Caco-2 (cell line): ENCODE measurements at regions not wholly inside any gene's neighbourhood (a gene's known extent, or its start where the extent isn't known, plus 50 kb on each side); places are given as distances from the start of the nearest gene placed in this dataset.

Experiments used
- BruUV-seq: library from RNA; stranded (reverse); fragments of 400-500 nt; replicated peaks from 2 replicates; lab custom pipeline; 2021; lab: Mats Ljungman, UMichigan
- CTCF ChIA-PET: fragments of 300-600 bp; sonication (Branson Sonifier 250); formaldehyde crosslinking; loops from one replicate; lab custom pipeline; 2022; ENCODE audit warnings: antibody characterized with exemption; lab: Charles Lee
- POLR2A ChIA-PET: fragments of 300-600 bp; sonication (Branson Sonifier 250); formaldehyde crosslinking; loops from one replicate; lab custom pipeline; 2022; ENCODE audit warnings: antibody characterized with exemption; lab: Charles Lee
- DNase-seq, 2 experiments: peaks; one replicate each; pipeline versions ENCODE4 v3.0.0 to v3.0.0-alpha.2; 2020 to 2022
- H3K27me3 ChIP-seq: replicated peaks from 2 replicates; pipeline ENCODE4 v1.6.0; 2011; ENCODE audit warnings: low read length; ENCODE audit not compliant: control insufficient read depth, insufficient read depth
- H3K36me3 ChIP-seq: 2 replicates; pipeline ENCODE4 v1.5.1; 2011; ENCODE audit warnings: low read length; ENCODE audit not compliant: control insufficient read depth, insufficient read depth
- H3K4me1 ChIP-seq: fragments of 250-450 bp; sonication (Bioruptor Pico); 2 replicates; pipeline ENCODE4 v1.5.1; 2020; ENCODE audit warnings: mild to moderate bottlenecking
- H3K4me3 ChIP-seq: 2 replicates; pipeline ENCODE4 v1.5.1; 2011; ENCODE audit warnings: low read depth, mild to moderate bottlenecking, control low read depth, low read length
- H3K9me3 ChIP-seq: fragments of 250-450 bp; sonication (Bioruptor Pico); 2 replicates; pipeline ENCODE4 v1.5.1; 2020; ENCODE audit warnings: mild to moderate bottlenecking, moderate library complexity
- H3K27ac Mint-ChIP-seq: one replicate; pipeline ENCODE4 v1.8.0; 2022; ENCODE audit warnings: mixed read lengths; ENCODE audit not compliant: unreplicated experiment
- H3K27me3 Mint-ChIP-seq: one replicate; pipeline ENCODE4 v1.8.0; 2022; ENCODE audit warnings: mixed read lengths; ENCODE audit not compliant: insufficient read depth, unreplicated experiment
- H3K36me3 Mint-ChIP-seq: one replicate; pipeline ENCODE4 v1.8.0; 2022; ENCODE audit warnings: mild to moderate bottlenecking, mixed read lengths; ENCODE audit not compliant: insufficient read depth, unreplicated experiment
- H3K4me1 Mint-ChIP-seq: one replicate; pipeline ENCODE4 v1.8.0; 2022; ENCODE audit warnings: low read depth, mixed read lengths; ENCODE audit not compliant: unreplicated experiment
- H3K4me3 Mint-ChIP-seq: one replicate; pipeline ENCODE4 v1.8.0; 2022; ENCODE audit warnings: mild to moderate bottlenecking, moderate library complexity, mixed read lengths; ENCODE audit not compliant: unreplicated experiment
- H3K9me3 Mint-ChIP-seq: one replicate; pipeline ENCODE4 v1.8.0; 2022; ENCODE audit warnings: mixed read lengths; ENCODE audit not compliant: unreplicated experiment
- CTCF ChIP-seq, 2 experiments: fragments of 200-600 bp in 1 of 2; IDR thresholded peaks; 1 replicate in 1 of 2; 2 replicates in 1 of 2; pipeline versions ENCODE4 v1.5.1 to v1.8.0; 2011 to 2022; ENCODE audit warnings: antibody characterized with exemption in 1 of 2, control low read depth in 1 of 2, inconsistent platforms in 1 of 2, low read depth in 1 of 2, low read length in 1 of 2, mild to moderate bottlenecking in 1 of 2, moderate library complexity in 1 of 2; ENCODE audit not compliant: insufficient read depth in 1 of 2, severe bottlenecking in 1 of 2, unreplicated experiment in 1 of 2
- intact Hi-C: fragments of 100-400 bp; cut with micrococcal nuclease; formaldehyde crosslinking; loops from one replicate; pipeline ENCODE4 v1.10.0; 2022; ENCODE audit not compliant: unreplicated experiment

- ChIA-PET POLR2A (no interaction called here), CTCF (no interaction called here)
- Histone ChIP-seq H3K9me3 (no peaks in the 10 kb centered on the region), H3K4me3 (no peak overlapping the region), H3K27me3 (no peaks in the 10 kb centered on the region), H3K4me1 (no peaks in the 10 kb centered on the region), H3K36me3 (no peaks in the 10 kb centered on the region)
- intact Hi-C loops = no loop called here
- H3K9me3 Mint-ChIP-seq = no peaks in the 10 kb centered on the region
- H3K27ac Mint-ChIP-seq = no peak overlapping the region
- no peaks in the 10 kb centered on the region for H3K36me3 Mint-ChIP-seq
- TF ChIP-seq CTCF (IDR thresholded peaks at IDR 0.05; ENCODE audit: insufficient read depth in 1 of 2, low read depth in 1 of 2, low read length in 1 of 2, severe bottlenecking in 1 of 2, unreplicated experiment in 1 of 2) = no peak
- DNase-seq = no peak
- no peak overlapping the region for H3K4me3 Mint-ChIP-seq
- no peaks in the 10 kb centered on the region for H3K4me1 Mint-ChIP-seq
- H3K27me3 Mint-ChIP-seq = no peaks in the 10 kb centered on the region
- BruUV-seq = no TSS peak
Observed at GRCh38 chr4:173866322-173867026, 336.4 kb upstream of the HAND2 start.

GRCh38 chr4:173862754-173863153 is 332.7 kb upstream of the HAND2 start:
- BruUV-seq = no TSS peak
- Histone ChIP-seq H3K36me3 (no peaks in the 10 kb centered on the region), H3K27me3 (no peaks in the 10 kb centered on the region), H3K9me3 (no peaks in the 10 kb centered on the region), H3K4me3 (no peak overlapping the region), H3K4me1 (no peaks in the 10 kb centered on the region)
- no peak overlapping the region for H3K4me3 Mint-ChIP-seq
- H3K36me3 Mint-ChIP-seq = no peaks in the 10 kb centered on the region
- POLR2A ChIA-PET = no interaction called here
- intact Hi-C loops = no loop called here
- H3K4me1 Mint-ChIP-seq = no peaks in the 10 kb centered on the region
- no peak overlapping the region for H3K27ac Mint-ChIP-seq
- H3K27me3 Mint-ChIP-seq = peaks cover 8% of the 10 kb centered on the region
- no peak for TF ChIP-seq CTCF (IDR thresholded peaks at IDR 0.05; ENCODE audit: insufficient read depth in 1 of 2, low read depth in 1 of 2, low read length in 1 of 2, severe bottlenecking in 1 of 2, unreplicated experiment in 1 of 2)
- no peak for DNase-seq
- peaks cover 14% of the 10 kb centered on the region for H3K9me3 Mint-ChIP-seq
- CTCF ChIA-PET = interaction anchor here (0.5 kb wide), 1 partner anchor 485 kb away, joined by 4 read pairs; no protein-coding TSS in a partner anchor

- H3K27me3 Mint-ChIP-seq = peaks cover 10% of the 10 kb centered on the region
- H3K4me3 Mint-ChIP-seq = no peak overlapping the region
- H3K36me3 Mint-ChIP-seq = no peaks in the 10 kb centered on the region
- TF ChIP-seq CTCF (IDR thresholded peaks at IDR 0.05; ENCODE audit: insufficient read depth in 1 of 2, low read depth in 1 of 2, low read length in 1 of 2, severe bottlenecking in 1 of 2, unreplicated experiment in 1 of 2) = no peak
- H3K27me3 ChIP-seq = no peaks in the 10 kb centered on the region
- no peak overlapping the region for H3K4me3 ChIP-seq
- no peaks in the 10 kb centered on the region for H3K4me1 Mint-ChIP-seq
- H3K9me3 ChIP-seq = no peaks in the 10 kb centered on the region
- no TSS peak for BruUV-seq
- intact Hi-C loops = no loop called here
- no peaks in the 10 kb centered on the region for H3K4me1 ChIP-seq
- no peak for DNase-seq
- no peaks in the 10 kb centered on the region for H3K36me3 ChIP-seq
- POLR2A ChIA-PET = no interaction called here
- CTCF ChIA-PET = no interaction called here
- H3K9me3 Mint-ChIP-seq = peaks cover 14% of the 10 kb centered on the region
- no peak overlapping the region for H3K27ac Mint-ChIP-seq
Observed at GRCh38 chr4:173860094-173860493, 330.1 kb upstream of the HAND2 start.
